Progenitor cell of endocrine pancreas (in vitro differentiated cells): ENCODE measurements at regions not wholly inside any gene's neighbourhood (a gene's known extent, or its start where the extent isn't known, plus 50 kb on each side); places are given as distances from the start of the nearest gene placed in this dataset.

ENCODE experiments used
- DNase-seq: peaks from one replicate; pipeline ENCODE4 v3.0.0; 2021; ENCODE audit warnings: low spot score; ENCODE audit not compliant: unreplicated experiment
- H3K27ac Mint-ChIP-seq: 2 replicates; pipeline ENCODE4 v1.8.0; 2021; ENCODE audit warnings: mild to moderate bottlenecking, moderate library complexity, mixed read lengths
- H3K27me3 Mint-ChIP-seq: 2 replicates; pipeline ENCODE4 v1.8.0; 2021; ENCODE audit warnings: mixed read lengths
- H3K36me3 Mint-ChIP-seq: 2 replicates; pipeline ENCODE4 v1.8.0; 2022; ENCODE audit warnings: mixed read lengths; ENCODE audit not compliant: insufficient read depth
- H3K4me1 Mint-ChIP-seq: 2 replicates; pipeline ENCODE4 v1.8.0; 2021; ENCODE audit warnings: low read depth, mixed read lengths
- H3K4me3 Mint-ChIP-seq: 2 replicates; pipeline ENCODE4 v1.8.0; 2021; ENCODE audit warnings: low read depth, mild to moderate bottlenecking, moderate library complexity, mixed read lengths
- H3K9me3 Mint-ChIP-seq: 2 replicates; pipeline ENCODE4 v1.8.0; 2021; ENCODE audit warnings: low read depth, mixed read lengths
- CTCF ChIP-seq: fragments of 200-600 bp; sonication (generic); IDR thresholded peaks from one replicate; pipeline ENCODE4 v1.5.0; 2021; ENCODE audit warnings: antibody characterized with exemption, mild to moderate bottlenecking; ENCODE audit not compliant: unreplicated experiment

GRCh38 chr19:30284209-30284608 lies 88.0 kb upstream of the ZNF536 start:
- Mint-ChIP-seq H3K27me3 (peaks cover 22% of the 10 kb centered on the region), H3K4me1 (peaks cover 11% of the 10 kb centered on the region), H3K36me3 (no peaks in the 10 kb centered on the region), H3K4me3 (no peak overlapping the region), H3K27ac (no peak overlapping the region), H3K9me3 (no peaks in the 10 kb centered on the region)
- no peak for DNase-seq
- TF ChIP-seq CTCF = no peak

GRCh38 chr19:30284885-30285284 lies 87.3 kb upstream of the ZNF536 start:
- Mint-ChIP-seq H3K4me1 (peaks cover 11% of the 10 kb centered on the region), H3K9me3 (no peaks in the 10 kb centered on the region), H3K36me3 (no peaks in the 10 kb centered on the region), H3K4me3 (no peak overlapping the region), H3K27me3 (peaks cover 17% of the 10 kb centered on the region), H3K27ac (no peak overlapping the region)
- no peak for DNase-seq
- TF ChIP-seq CTCF = no peak

GRCh38 chr19:30286378-30286777 lies 85.8 kb upstream of the ZNF536 start:
- Mint-ChIP-seq H3K27ac (no peak overlapping the region), H3K4me3 (no peak overlapping the region), H3K27me3 (peaks cover 6% of the 10 kb centered on the region), H3K4me1 (peaks cover 11% of the 10 kb centered on the region), H3K9me3 (no peaks in the 10 kb centered on the region), H3K36me3 (no peaks in the 10 kb centered on the region)
- no peak for TF ChIP-seq CTCF
- no peak for DNase-seq

- peaks cover 6% of the 10 kb centered on the region for H3K27me3 Mint-ChIP-seq
- TF ChIP-seq CTCF = no peak
- no peak for DNase-seq
- H3K4me3 Mint-ChIP-seq = no peak overlapping the region
- no peak overlapping the region for H3K27ac Mint-ChIP-seq
- no peaks in the 10 kb centered on the region for H3K36me3 Mint-ChIP-seq
- peaks cover 11% of the 10 kb centered on the region for H3K4me1 Mint-ChIP-seq
- H3K9me3 Mint-ChIP-seq = no peaks in the 10 kb centered on the region
Observed at GRCh38 chr19:30287259-30287658, 84.9 kb upstream of the ZNF536 start.

- H3K27ac Mint-ChIP-seq = no peak overlapping the region
- TF ChIP-seq CTCF = no peak
- DNase-seq = no peak
Observed at GRCh38 chr19:30287973-30288372, 84.2 kb upstream of the ZNF536 start.

More at GRCh38 chr19:30287973-30288372, 84.2 kb upstream of the ZNF536 start:
- no peaks in the 10 kb centered on the region for H3K36me3 Mint-ChIP-seq
- H3K4me1 Mint-ChIP-seq = peaks cover 6% of the 10 kb centered on the region
- no peaks in the 10 kb centered on the region for H3K9me3 Mint-ChIP-seq
- no peak overlapping the region for H3K4me3 Mint-ChIP-seq
- H3K27me3 Mint-ChIP-seq = peaks cover 3% of the 10 kb centered on the region
